K562 (cell line): ENCODE measurements at regions not wholly inside any gene's neighbourhood (a gene's known extent, or its start where the extent isn't known, plus 50 kb on each side); places are given as distances from the start of the nearest gene placed in this dataset.

Experiments
- ADNP ChIP-seq: fragments of 200-800 bp; sonication (Bioruptor generic); IDR thresholded peaks from 2 replicates; pipeline ENCODE4 v1.6.1; 2016; ENCODE audit warnings: missing genetic modification characterization, missing compliant biosample characterization
- ATF3 ChIP-seq, 2 experiments: fragments of 450-650 bp in 1 of 2; sonication (generic) in 1 of 2; formaldehyde crosslinking in 1 of 2; IDR thresholded peaks in 1 of 2; conservative IDR thresholded peaks in 1 of 2; 2 replicates each; pipeline versions ENCODE4 v1.6.1 to v1.8.1; 2016 to 2023; ENCODE audit warnings: mild to moderate bottlenecking in 2 of 2, moderate library complexity in 2 of 2, inconsistent platforms in 1 of 2, missing genetic modification reagents in 1 of 2
- CC2D1A ChIP-seq: fragments of 450-650 bp; IDR thresholded peaks from 2 replicates; pipeline ENCODE4 v1.6.1; 2017; ENCODE audit warnings: mild to moderate bottlenecking
- CEBPB ChIP-seq: fragments of 450-650 bp; IDR thresholded peaks from 2 replicates; pipeline ENCODE4 v1.6.1; 2016; ENCODE audit warnings: missing genetic modification characterization, missing compliant biosample characterization
- GATAD2B ChIP-seq: fragments of 450-650 bp; IDR thresholded peaks from 2 replicates; pipeline ENCODE4 v1.6.1; 2017; ENCODE audit warnings: mild to moderate bottlenecking, borderline replicate concordance
- HNRNPH1 ChIP-seq: fragments of 200-400 bp; formaldehyde crosslinking; optimal IDR thresholded peaks from 2 replicates; pipeline ENCODE3; 2017; ENCODE audit warnings: low read depth, mild to moderate bottlenecking, low read length, moderate library complexity
- MBD1 ChIP-seq: fragments of 250-450 bp; sonication (Bioruptor Pico); IDR thresholded peaks from 2 replicates; pipeline ENCODE4 v1.8.0; 2022; ENCODE audit warnings: inconsistent platforms
- NCOA1 ChIP-seq: fragments of 450-650 bp; IDR thresholded peaks from 2 replicates; pipeline ENCODE4 v1.6.1; 2016; ENCODE audit warnings: low read depth
- NR4A1 ChIP-seq, 2 experiments: fragments of 250-450 bp in 1 of 2; fragments of 450-650 bp in 1 of 2; sonication (Bioruptor Pico) in 1 of 2; IDR thresholded peaks; 2 replicates each; pipeline versions ENCODE4 v1.4.0 to v1.6.1; 2016 to 2020; ENCODE audit warnings: mild to moderate bottlenecking in 2 of 2, missing compliant biosample characterization in 1 of 2, missing genetic modification characterization in 1 of 2, moderate library complexity in 1 of 2
- RB1 ChIP-seq: fragments of 450-650 bp; IDR thresholded peaks from 2 replicates; pipeline ENCODE4 v1.6.1; 2017; ENCODE audit warnings: low read depth, mild to moderate bottlenecking
- RBM39 ChIP-seq: fragments of 200-400 bp; formaldehyde crosslinking; optimal IDR thresholded peaks from 2 replicates; pipeline ENCODE3; 2018; ENCODE audit warnings: low read depth, low read length
- TBP ChIP-seq: optimal IDR thresholded peaks from 2 replicates; pipeline ENCODE3; 2011; ENCODE audit warnings: low read depth, low read length, improper control_type of control experiment
- ZNF124 ChIP-seq: sonication (generic); formaldehyde crosslinking; IDR thresholded peaks from 2 replicates; pipeline ENCODE4 v1.8.1; 2022; ENCODE audit warnings: missing genetic modification reagents
- ZNF740 ChIP-seq, 3 experiments: fragments of 200-800 bp in 1 of 3; sonication (Bioruptor generic) in 1 of 3; sonication (generic) in 1 of 3; formaldehyde crosslinking in 1 of 3; IDR thresholded peaks; 2 replicates each; pipeline versions ENCODE4 v1.6.1 to v1.8.0; 2016 to 2022; ENCODE audit warnings: mild to moderate bottlenecking in 2 of 3, missing compliant biosample characterization in 2 of 3, missing genetic modification characterization in 2 of 3, missing genetic modification reagents in 1 of 3
- TF ChIP-seq, protein P1 (sequence below): fragments of 250-450 bp; sonication (Bioruptor Pico); IDR thresholded peaks from 2 replicates; pipeline ENCODE4 v1.4.0; 2020; ENCODE audit warnings: mild to moderate bottlenecking, moderate library complexity
- TF ChIP-seq, protein P2 (sequence below): fragments of 150-350 bp; IDR thresholded peaks from 2 replicates; pipeline ENCODE4 v1.6.1; 2014; ENCODE audit warnings: low read depth, mild to moderate bottlenecking, low read length, borderline replicate concordance

- TF ChIP-seq, protein P1, sequence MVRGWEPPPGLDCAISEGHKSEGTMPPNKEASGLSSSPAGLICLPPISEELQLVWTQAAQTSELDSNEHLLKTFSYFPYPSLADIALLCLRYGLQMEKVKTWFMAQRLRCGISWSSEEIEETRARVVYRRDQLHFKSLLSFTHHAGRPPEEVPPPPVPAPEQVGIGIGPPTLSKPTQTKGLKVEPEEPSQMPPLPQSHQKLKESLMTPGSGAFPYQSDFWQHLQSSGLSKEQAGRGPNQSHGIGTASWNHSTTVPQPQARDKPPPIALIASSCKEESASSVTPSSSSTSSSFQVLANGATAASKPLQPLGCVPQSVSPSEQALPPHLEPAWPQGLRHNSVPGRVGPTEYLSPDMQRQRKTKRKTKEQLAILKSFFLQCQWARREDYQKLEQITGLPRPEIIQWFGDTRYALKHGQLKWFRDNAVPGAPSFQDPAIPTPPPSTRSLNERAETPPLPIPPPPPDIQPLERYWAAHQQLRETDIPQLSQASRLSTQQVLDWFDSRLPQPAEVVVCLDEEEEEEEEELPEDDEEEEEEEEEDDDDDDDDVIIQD (CRISPR knock-in tag) = no peak
- TF ChIP-seq, protein P2, sequence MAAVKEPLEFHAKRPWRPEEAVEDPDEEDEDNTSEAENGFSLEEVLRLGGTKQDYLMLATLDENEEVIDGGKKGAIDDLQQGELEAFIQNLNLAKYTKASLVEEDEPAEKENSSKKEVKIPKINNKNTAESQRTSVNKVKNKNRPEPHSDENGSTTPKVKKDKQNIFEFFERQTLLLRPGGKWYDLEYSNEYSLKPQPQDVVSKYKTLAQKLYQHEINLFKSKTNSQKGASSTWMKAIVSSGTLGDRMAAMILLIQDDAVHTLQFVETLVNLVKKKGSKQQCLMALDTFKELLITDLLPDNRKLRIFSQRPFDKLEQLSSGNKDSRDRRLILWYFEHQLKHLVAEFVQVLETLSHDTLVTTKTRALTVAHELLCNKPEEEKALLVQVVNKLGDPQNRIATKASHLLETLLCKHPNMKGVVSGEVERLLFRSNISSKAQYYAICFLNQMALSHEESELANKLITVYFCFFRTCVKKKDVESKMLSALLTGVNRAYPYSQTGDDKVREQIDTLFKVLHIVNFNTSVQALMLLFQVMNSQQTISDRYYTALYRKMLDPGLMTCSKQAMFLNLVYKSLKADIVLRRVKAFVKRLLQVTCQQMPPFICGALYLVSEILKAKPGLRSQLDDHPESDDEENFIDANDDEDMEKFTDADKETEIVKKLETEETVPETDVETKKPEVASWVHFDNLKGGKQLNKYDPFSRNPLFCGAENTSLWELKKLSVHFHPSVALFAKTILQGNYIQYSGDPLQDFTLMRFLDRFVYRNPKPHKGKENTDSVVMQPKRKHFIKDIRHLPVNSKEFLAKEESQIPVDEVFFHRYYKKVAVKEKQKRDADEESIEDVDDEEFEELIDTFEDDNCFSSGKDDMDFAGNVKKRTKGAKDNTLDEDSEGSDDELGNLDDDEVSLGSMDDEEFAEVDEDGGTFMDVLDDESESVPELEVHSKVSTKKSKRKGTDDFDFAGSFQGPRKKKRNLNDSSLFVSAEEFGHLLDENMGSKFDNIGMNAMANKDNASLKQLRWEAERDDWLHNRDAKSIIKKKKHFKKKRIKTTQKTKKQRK = no peak
- TF ChIP-seq ADNP (tag) = no peak
- no peak for TF ChIP-seq NR4A1 (CRISPR knock-in tag; IDR thresholded peaks at IDR 0.05)
- TF ChIP-seq NR4A1 (tag; IDR thresholded peaks at IDR 0.05) = no peak
- TF ChIP-seq RB1 = no peak
- TF ChIP-seq ZNF740 (CRISPR knock-in tag; IDR thresholded peaks at IDR 0.05) = no peak
- no peak for TF ChIP-seq ZNF740 (tag; IDR thresholded peaks at IDR 0.05)
- peak; percentile 66 for TF ChIP-seq ATF3 (IDR thresholded peaks at IDR 0.05)
- TF ChIP-seq ATF3 (CRISPR knock-in tag; conservative IDR thresholded peaks at IDR 0.05) = no peak
- TF ChIP-seq TBP = no peak
- TF ChIP-seq RBM39 = no peak
- no peak for TF ChIP-seq HNRNPH1
- TF ChIP-seq CEBPB = 0 out of 2 replicates have a peak, but pooled peaks have one; percentile 37
- no peak for TF ChIP-seq NCOA1
- TF ChIP-seq ZNF124 (CRISPR knock-in tag) = no peak
- TF ChIP-seq MBD1 (CRISPR knock-in tag) = no peak
- TF ChIP-seq GATAD2B = no peak
- no peak for TF ChIP-seq CC2D1A
Observed at GRCh38 chr7:142482891-142483658, 225.2 kb upstream of the PRSS58 start (continued).
